GM23248 (cell line): ENCODE measurements at regions not wholly inside any gene's neighbourhood (a gene's known extent, or its start where the extent isn't known, plus 50 kb on each side); places are given as distances from the start of the nearest gene placed in this dataset.

Source experiments
- EZH2 ChIP-seq: fragments of 200-600 bp; sonication (generic); IDR thresholded peaks from 2 replicates; pipeline ENCODE4 v1.6.1; 2018; ENCODE audit warnings: antibody characterized with exemption, mild to moderate bottlenecking; ENCODE audit not compliant: insufficient read depth, poor library complexity, severe bottlenecking
- EZH2phosphoT487 ChIP-seq: fragments of 200-600 bp; sonication (generic); IDR thresholded peaks from 2 replicates; pipeline ENCODE4 v1.6.1; 2018; ENCODE audit warnings: antibody characterized with exemption, moderate library complexity, mild to moderate bottlenecking, low read depth; ENCODE audit not compliant: insufficient read depth

- TF ChIP-seq EZH2 (no peak), EZH2phosphoT487 (no peak)
These were observed 1375.1 kb upstream of the TENM4 start for GRCh38 chr11:80815752-80816453.
